ENCODE measurements at regions not wholly inside any gene's neighbourhood (a gene's known extent, or its start where the extent isn't known, plus 50 kb on each side); places are given as distances from the start of the nearest gene placed in this dataset.

GRCh38 chr14:80136358-80136757, 74.9 kb downstream of the DIO2 start:
- TF ChIP-seq CTCF (IDR thresholded peaks at IDR 0.05) = no peak
- TF ChIP-seq POLR2A (IDR thresholded peaks at IDR 0.05) = no peak

Measured in breast epithelium (tissue), 3 donors.